ENCODE measurements at regions not wholly inside any gene's neighbourhood (a gene's known extent, or its start where the extent isn't known, plus 50 kb on each side); places are given as distances from the start of the nearest gene placed in this dataset.
A peak's percentile ranks its signal among the peaks of the same experiment; 100 is the strongest.
"Not testable (repeated sequence)": the region's sequence is repeated elsewhere in the genome, so short reads cannot be mapped to it uniquely, and the experiment has no call there.

- no peaks in the 10 kb centered on the region for H3K27me3 Mint-ChIP-seq
- no peak overlapping the region for H3K4me3 Mint-ChIP-seq
- peaks cover 4% of the 10 kb centered on the region for H3K4me1 Mint-ChIP-seq
- H3K9me3 ChIP-seq (ENCODE audit: control insufficient read depth, low read length, poor library complexity, severe bottlenecking): no peaks in the 10 kb centered on the region
- H3K36me3 Mint-ChIP-seq (ENCODE audit: low read depth): no peaks in the 10 kb centered on the region
- no peak for DNase-seq
- ATAC-seq: no peak
- no peak overlapping the region for H3K27ac Mint-ChIP-seq
These were observed 314.1 kb downstream of the FOXO1 start for GRCh38 chr13:40352380-40352778.

- Mint-ChIP-seq H3K27me3 (no peaks in the 10 kb centered on the region), H3K4me1 (peaks cover 4% of the 10 kb centered on the region), H3K36me3 (ENCODE audit: low read depth) (no peaks in the 10 kb centered on the region), H3K27ac (no peak overlapping the region), H3K4me3 (no peak overlapping the region)
- DNase-seq: no peak
- no peaks in the 10 kb centered on the region for H3K9me3 ChIP-seq (ENCODE audit: control insufficient read depth, low read length, poor library complexity, severe bottlenecking)
- no peak for ATAC-seq
These were observed 313.5 kb downstream of the FOXO1 start for GRCh38 chr13:40352802-40353562.

GRCh38 chr13:40355126-40355724 is 311.2 kb downstream of the FOXO1 start:
- no peaks in the 10 kb centered on the region for H3K27me3 Mint-ChIP-seq
- peaks cover 4% of the 10 kb centered on the region for H3K4me1 Mint-ChIP-seq
- no peak overlapping the region for H3K4me3 Mint-ChIP-seq
- H3K9me3 ChIP-seq (ENCODE audit: control insufficient read depth, low read length, poor library complexity, severe bottlenecking): no peaks in the 10 kb centered on the region
- no peak overlapping the region for H3K27ac Mint-ChIP-seq
- H3K36me3 Mint-ChIP-seq (ENCODE audit: low read depth): no peaks in the 10 kb centered on the region
- DNase-seq: no peak
- no peak for ATAC-seq

GRCh38 chr13:40356011-40356410 is 310.4 kb downstream of the FOXO1 start:
- no peaks in the 10 kb centered on the region for H3K27me3 Mint-ChIP-seq
- H3K4me3 Mint-ChIP-seq: no peak overlapping the region
- H3K9me3 ChIP-seq (ENCODE audit: control insufficient read depth, low read length, poor library complexity, severe bottlenecking): no peaks in the 10 kb centered on the region
- H3K4me1 Mint-ChIP-seq: peaks cover 4% of the 10 kb centered on the region
- no peaks in the 10 kb centered on the region for H3K36me3 Mint-ChIP-seq (ENCODE audit: low read depth)
- H3K27ac Mint-ChIP-seq: no peak overlapping the region
- ATAC-seq (no peak), DNase-seq (no peak)

- not testable (repeated sequence) for H3K4me1 Mint-ChIP-seq; H3K9me3 ChIP-seq (ENCODE audit: control insufficient read depth, low read length, poor library complexity, severe bottlenecking); H3K36me3 Mint-ChIP-seq (ENCODE audit: low read depth); H3K4me3 Mint-ChIP-seq; ATAC-seq; H3K27me3 Mint-ChIP-seq; DNase-seq; H3K27ac Mint-ChIP-seq
These were observed 310.0 kb downstream of the FOXO1 start for GRCh38 chr13:40356458-40356857.

- ATAC-seq (no peak), DNase-seq (no peak)
- no peak overlapping the region for H3K27ac Mint-ChIP-seq
- no peaks in the 10 kb centered on the region for H3K27me3 Mint-ChIP-seq
- H3K4me3 Mint-ChIP-seq: no peak overlapping the region
- H3K9me3 ChIP-seq (ENCODE audit: control insufficient read depth, low read length, poor library complexity, severe bottlenecking): no peaks in the 10 kb centered on the region
- no peaks in the 10 kb centered on the region for H3K36me3 Mint-ChIP-seq (ENCODE audit: low read depth)
- H3K4me1 Mint-ChIP-seq: peaks cover 2% of the 10 kb centered on the region
These were observed 303.9 kb downstream of the FOXO1 start for GRCh38 chr13:40362502-40362901.

- DNase-seq: no peak
These were observed 302.8 kb downstream of the FOXO1 start for GRCh38 chr13:40363653-40364052.

GRCh38 chr13:40366119-40366518 is 300.3 kb downstream of the FOXO1 start:
- peaks cover 10% of the 10 kb centered on the region for H3K4me1 Mint-ChIP-seq
- H3K4me3 Mint-ChIP-seq: no peak overlapping the region
- H3K27me3 Mint-ChIP-seq: no peaks in the 10 kb centered on the region
- H3K36me3 Mint-ChIP-seq (ENCODE audit: low read depth): no peaks in the 10 kb centered on the region
- H3K9me3 ChIP-seq (ENCODE audit: control insufficient read depth, low read length, poor library complexity, severe bottlenecking): no peaks in the 10 kb centered on the region
- DNase-seq (no peak), ATAC-seq (no peak)
- no peak overlapping the region for H3K27ac Mint-ChIP-seq

More at GRCh38 chr13:40363653-40364052, 302.8 kb downstream of the FOXO1 start:
- Mint-ChIP-seq H3K27me3 (no peaks in the 10 kb centered on the region), H3K4me1 (peaks cover 2% of the 10 kb centered on the region), H3K27ac (no peak overlapping the region), H3K36me3 (ENCODE audit: low read depth) (no peaks in the 10 kb centered on the region), H3K4me3 (no peak overlapping the region)
- no peaks in the 10 kb centered on the region for H3K9me3 ChIP-seq (ENCODE audit: control insufficient read depth, low read length, poor library complexity, severe bottlenecking)
- ATAC-seq: no peak

GRCh38 chr13:40368127-40368891 is 298.1 kb downstream of the FOXO1 start:
- Mint-ChIP-seq H3K36me3 (ENCODE audit: low read depth) (no peaks in the 10 kb centered on the region), H3K27ac (no peak overlapping the region), H3K27me3 (no peaks in the 10 kb centered on the region), H3K4me3 (no peak overlapping the region), H3K4me1 (peaks cover 15% of the 10 kb centered on the region)
- ATAC-seq: no peak
- DNase-seq: no peak
- no peaks in the 10 kb centered on the region for H3K9me3 ChIP-seq (ENCODE audit: control insufficient read depth, low read length, poor library complexity, severe bottlenecking)

GRCh38 chr13:40370661-40371060 is 295.8 kb downstream of the FOXO1 start:
- H3K9me3 ChIP-seq (ENCODE audit: control insufficient read depth, low read length, poor library complexity, severe bottlenecking): no peaks in the 10 kb centered on the region
- Mint-ChIP-seq H3K27me3 (no peaks in the 10 kb centered on the region), H3K4me3 (peak overlapping the region; percentile 19), H3K4me1 (peaks cover 21% of the 10 kb centered on the region), H3K27ac (no peak overlapping the region), H3K36me3 (ENCODE audit: low read depth) (no peaks in the 10 kb centered on the region)
- no peak for ATAC-seq
- DNase-seq: no peak

- Mint-ChIP-seq H3K27me3 (no peaks in the 10 kb centered on the region), H3K4me1 (peaks cover 23% of the 10 kb centered on the region)
These were observed 294.8 kb downstream of the FOXO1 start for GRCh38 chr13:40371531-40372125.

GRCh38 chr13:40373608-40374007 is 292.8 kb downstream of the FOXO1 start:
- ATAC-seq: peak; percentile 78
- H3K9me3 ChIP-seq (ENCODE audit: control insufficient read depth, low read length, poor library complexity, severe bottlenecking); H3K4me3 Mint-ChIP-seq; DNase-seq; H3K36me3 Mint-ChIP-seq (ENCODE audit: low read depth); H3K27me3 Mint-ChIP-seq: not testable (repeated sequence)
- H3K4me1 Mint-ChIP-seq: peaks cover 29% of the 10 kb centered on the region
- H3K27ac Mint-ChIP-seq: peak overlapping the region; percentile 1

More at GRCh38 chr13:40371531-40372125, 294.8 kb downstream of the FOXO1 start:
- Mint-ChIP-seq H3K36me3 (ENCODE audit: low read depth) (no peaks in the 10 kb centered on the region), H3K4me3 (no peak overlapping the region), H3K27ac (no peak overlapping the region)
- no peaks in the 10 kb centered on the region for H3K9me3 ChIP-seq (ENCODE audit: control insufficient read depth, low read length, poor library complexity, severe bottlenecking)
- ATAC-seq: no peak
- no peak for DNase-seq

- DNase-seq: no peak
- no peak for ATAC-seq
- H3K36me3 Mint-ChIP-seq (ENCODE audit: low read depth): peaks cover 3% of the 10 kb centered on the region
- H3K4me1 Mint-ChIP-seq: peaks cover 23% of the 10 kb centered on the region
- H3K27me3 Mint-ChIP-seq: no peaks in the 10 kb centered on the region
- no peaks in the 10 kb centered on the region for H3K9me3 ChIP-seq (ENCODE audit: control insufficient read depth, low read length, poor library complexity, severe bottlenecking)
- no peak overlapping the region for H3K4me3 Mint-ChIP-seq
- H3K27ac Mint-ChIP-seq: no peak overlapping the region
These were observed 290.8 kb downstream of the FOXO1 start for GRCh38 chr13:40375489-40376171.
